Fibroblast of pulmonary artery (primary cell): ENCODE measurements at regions not wholly inside any gene's neighbourhood (a gene's known extent, or its start where the extent isn't known, plus 50 kb on each side); places are given as distances from the start of the nearest gene placed in this dataset.

Experiments
- DNase-seq: peaks from one replicate; pipeline ENCODE4 v3.0.0-alpha.2; 2010; ENCODE audit warnings: low read depth
- H3K4me3 ChIP-seq: replicated peaks from 2 replicates; pipeline ENCODE4 v1.5.1; 2011; ENCODE audit warnings: low read depth, mild to moderate bottlenecking, control low read depth, low read length, moderate library complexity
- TF ChIP-seq, protein P1 (sequence below): IDR thresholded peaks from 2 replicates; pipeline ENCODE4 v1.5.1; 2011; ENCODE audit warnings: mild to moderate bottlenecking, control low read depth, low read length, inconsistent platforms; ENCODE audit errors: missing control alignments

GRCh38 chr14:98262566-98262965 lies 1009.4 kb downstream of the BCL11B start:
- TF ChIP-seq, protein P1, sequence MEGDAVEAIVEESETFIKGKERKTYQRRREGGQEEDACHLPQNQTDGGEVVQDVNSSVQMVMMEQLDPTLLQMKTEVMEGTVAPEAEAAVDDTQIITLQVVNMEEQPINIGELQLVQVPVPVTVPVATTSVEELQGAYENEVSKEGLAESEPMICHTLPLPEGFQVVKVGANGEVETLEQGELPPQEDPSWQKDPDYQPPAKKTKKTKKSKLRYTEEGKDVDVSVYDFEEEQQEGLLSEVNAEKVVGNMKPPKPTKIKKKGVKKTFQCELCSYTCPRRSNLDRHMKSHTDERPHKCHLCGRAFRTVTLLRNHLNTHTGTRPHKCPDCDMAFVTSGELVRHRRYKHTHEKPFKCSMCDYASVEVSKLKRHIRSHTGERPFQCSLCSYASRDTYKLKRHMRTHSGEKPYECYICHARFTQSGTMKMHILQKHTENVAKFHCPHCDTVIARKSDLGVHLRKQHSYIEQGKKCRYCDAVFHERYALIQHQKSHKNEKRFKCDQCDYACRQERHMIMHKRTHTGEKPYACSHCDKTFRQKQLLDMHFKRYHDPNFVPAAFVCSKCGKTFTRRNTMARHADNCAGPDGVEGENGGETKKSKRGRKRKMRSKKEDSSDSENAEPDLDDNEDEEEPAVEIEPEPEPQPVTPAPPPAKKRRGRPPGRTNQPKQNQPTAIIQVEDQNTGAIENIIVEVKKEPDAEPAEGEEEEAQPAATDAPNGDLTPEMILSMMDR = no peak
- no peak for DNase-seq
- no peak overlapping the region for H3K4me3 ChIP-seq

DNA sequence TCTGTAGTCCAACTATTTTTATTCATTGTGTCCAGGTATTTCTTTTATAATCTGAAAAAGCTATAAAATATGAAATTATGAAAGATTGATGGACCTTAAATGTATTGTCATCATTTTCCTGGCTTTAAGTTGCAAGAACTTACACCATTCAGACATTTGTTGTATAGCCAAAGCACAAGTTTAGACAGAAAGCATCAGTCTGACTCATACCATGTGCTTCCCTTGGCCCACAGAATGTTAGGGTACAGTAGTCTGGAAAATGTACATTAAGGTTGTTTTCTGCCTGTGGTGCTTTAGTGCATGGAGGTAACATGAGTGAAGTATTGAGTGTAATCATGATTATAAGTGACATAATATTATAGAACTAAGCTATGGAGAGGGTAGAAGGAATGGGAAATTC lies 1002.5 kb downstream of the BCL11B start:
- TF ChIP-seq, protein P1 = no peak
- H3K4me3 ChIP-seq = no peak overlapping the region
- no peak for DNase-seq

DNA sequence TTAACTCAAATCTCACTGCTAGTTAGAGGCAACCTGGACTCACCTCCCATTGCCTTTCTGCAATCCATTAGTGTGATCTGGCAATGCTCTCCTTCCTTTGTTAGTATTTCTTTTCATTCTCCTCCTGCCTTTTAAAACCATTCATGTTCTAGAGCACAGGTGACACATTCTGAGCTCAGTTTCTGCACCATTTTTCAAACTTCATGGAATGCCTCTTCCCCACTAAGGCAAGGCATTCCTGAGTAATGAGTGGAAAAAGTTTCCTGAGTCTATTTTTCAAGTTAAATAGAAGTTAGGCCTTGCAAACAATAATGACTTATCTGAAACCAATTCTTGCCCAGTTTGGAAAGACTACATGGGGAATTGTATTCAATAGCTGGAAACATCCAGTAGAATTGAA lies 1001.8 kb downstream of the BCL11B start:
- TF ChIP-seq, protein P1 = no peak
- no peak for DNase-seq
- H3K4me3 ChIP-seq = no peak overlapping the region

DNA sequence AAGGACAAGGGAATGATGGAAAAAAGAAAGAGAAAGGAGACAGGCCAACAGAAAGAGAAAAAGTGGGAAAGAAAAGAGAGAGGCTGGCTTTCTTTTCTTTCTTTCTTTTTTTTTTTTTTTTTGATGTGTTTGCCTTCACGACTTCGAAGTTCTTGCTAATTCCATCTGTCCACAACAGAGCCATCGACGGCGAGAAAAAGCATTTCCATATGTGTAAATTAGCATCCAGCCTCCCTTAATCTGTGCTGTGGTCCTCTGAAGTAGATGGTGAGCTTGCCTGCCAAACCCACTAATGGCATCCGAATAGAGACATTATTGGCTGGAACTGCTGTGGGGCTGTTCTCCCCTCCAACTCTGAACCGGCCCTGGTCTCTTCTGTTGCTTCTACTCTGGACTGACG lies 997.4 kb downstream of the BCL11B start:
- TF ChIP-seq, protein P1 = no peak
- no peak for DNase-seq
- no peak overlapping the region for H3K4me3 ChIP-seq

DNA sequence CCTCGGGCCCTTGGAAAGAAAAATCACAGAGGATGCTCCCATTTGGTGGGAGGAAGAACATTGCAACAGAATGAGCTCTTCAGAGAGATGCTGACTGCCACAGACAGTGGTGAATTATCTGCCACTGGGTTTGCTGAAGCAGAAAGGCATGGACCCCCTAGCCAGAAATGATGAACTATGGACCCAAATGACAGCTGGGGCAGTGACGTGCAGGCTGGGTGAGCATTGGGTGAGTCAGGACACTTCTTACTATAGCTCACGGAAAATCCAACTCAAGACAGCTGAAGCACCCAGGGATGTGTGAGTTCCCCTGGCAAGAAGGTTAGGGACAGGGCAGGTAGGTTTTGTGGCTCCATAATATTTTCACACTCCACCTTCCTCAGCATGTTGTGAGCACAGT lies 993.2 kb downstream of the BCL11B start:
- DNase-seq = no peak
- H3K4me3 ChIP-seq = no peak overlapping the region
- TF ChIP-seq, protein P1 = no peak

GRCh38 chr14:98280436-98280835 lies 991.6 kb downstream of the BCL11B start:
- no peak overlapping the region for H3K4me3 ChIP-seq
- no peak for DNase-seq

DNA sequence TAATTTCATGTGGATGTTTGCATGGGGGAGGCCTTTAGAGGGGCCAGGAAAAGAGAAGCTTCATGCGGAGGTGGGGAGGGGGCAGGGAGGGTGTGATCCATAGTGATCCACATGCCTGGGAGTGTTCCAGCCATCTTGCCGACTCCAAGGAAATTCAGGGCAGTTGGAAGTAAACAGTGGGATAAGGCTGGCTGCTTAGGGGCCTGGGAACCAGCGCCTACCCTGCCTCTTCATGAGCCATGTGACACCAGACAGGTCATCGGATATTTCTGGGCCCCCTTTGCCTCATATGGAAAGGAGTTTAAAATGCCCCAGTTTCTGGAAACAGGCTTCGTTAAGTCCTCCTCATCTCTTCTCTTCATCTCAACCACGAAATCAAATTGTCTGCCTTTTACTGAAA lies 983.2 kb downstream of the BCL11B start:
- TF ChIP-seq, protein P1 = no peak
- no peak for DNase-seq

More at GRCh38 chr14:98280436-98280835, 991.6 kb downstream of the BCL11B start:
- TF ChIP-seq, protein P1 = no peak

More for the DNA sequence above, 983.2 kb downstream of the BCL11B start:
- H3K4me3 ChIP-seq = no peak overlapping the region
